HG02763 (cell line): ENCODE measurements at regions not wholly inside any gene's neighbourhood (a gene's known extent, or its start where the extent isn't known, plus 50 kb on each side); places are given as distances from the start of the nearest gene placed in this dataset.

Source experiments
- ATAC-seq: cut with Tn5 transposase; IDR thresholded peaks from one replicate; pipeline ENCODE4 v1.9.1; 2021; ENCODE audit warnings: mild to moderate bottlenecking, moderate library complexity; ENCODE audit not compliant: unreplicated experiment

DNA sequence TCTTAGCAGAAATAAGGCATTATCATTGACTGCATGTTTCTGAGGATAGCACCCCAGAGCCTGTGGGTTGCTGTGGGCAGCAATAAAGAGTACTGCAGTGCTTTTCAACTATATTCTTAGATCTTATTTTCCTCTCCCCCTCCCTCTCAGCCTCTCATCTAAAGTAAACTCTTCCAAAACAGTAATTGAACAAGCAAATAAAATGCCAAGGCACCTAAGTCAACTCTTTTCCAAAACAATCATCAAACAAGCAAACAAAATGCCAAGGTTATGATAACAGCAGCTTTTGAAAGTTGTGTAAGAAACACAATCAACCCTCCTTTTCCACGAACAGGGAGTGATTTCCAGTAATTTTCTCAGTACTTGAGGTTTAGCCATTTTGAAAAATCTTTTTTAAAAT lies 1542.6 kb downstream of the AACS start:
- ATAC-seq = no peak

GRCh38 chr12:126608607-126609175 lies 1543.5 kb downstream of the AACS start:
- no peak for ATAC-seq

DNA sequence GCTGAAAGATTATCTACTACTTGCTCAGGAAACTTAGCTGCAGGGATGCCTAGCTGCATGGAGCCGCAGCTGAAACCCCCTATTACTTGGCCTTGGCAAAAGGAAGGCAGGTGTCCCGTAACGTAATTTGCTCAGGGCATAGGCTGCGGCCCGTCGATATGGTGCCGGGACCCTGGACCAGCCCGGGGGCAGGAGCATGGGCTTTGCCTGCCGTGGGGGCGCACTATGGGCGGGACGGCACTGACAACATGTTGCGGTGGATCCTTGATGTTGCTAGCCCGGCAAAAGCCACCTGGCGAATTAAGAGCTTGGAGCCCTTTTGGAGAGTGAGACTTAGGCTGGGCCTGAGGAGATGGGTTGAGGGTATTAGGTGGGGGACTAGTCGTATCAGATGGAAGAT lies 1551.2 kb downstream of the AACS start:
- no peak for ATAC-seq

- ATAC-seq = no peak
These were observed 1552.1 kb downstream of the AACS start for GRCh38 chr12:126617312-126617711.

- no peak for ATAC-seq
These were observed 1562.4 kb downstream of the AACS start for GRCh38 chr12:126627596-126627995.

GRCh38 chr12:126636821-126637220 lies 1571.6 kb downstream of the AACS start:
- no peak for ATAC-seq

DNA sequence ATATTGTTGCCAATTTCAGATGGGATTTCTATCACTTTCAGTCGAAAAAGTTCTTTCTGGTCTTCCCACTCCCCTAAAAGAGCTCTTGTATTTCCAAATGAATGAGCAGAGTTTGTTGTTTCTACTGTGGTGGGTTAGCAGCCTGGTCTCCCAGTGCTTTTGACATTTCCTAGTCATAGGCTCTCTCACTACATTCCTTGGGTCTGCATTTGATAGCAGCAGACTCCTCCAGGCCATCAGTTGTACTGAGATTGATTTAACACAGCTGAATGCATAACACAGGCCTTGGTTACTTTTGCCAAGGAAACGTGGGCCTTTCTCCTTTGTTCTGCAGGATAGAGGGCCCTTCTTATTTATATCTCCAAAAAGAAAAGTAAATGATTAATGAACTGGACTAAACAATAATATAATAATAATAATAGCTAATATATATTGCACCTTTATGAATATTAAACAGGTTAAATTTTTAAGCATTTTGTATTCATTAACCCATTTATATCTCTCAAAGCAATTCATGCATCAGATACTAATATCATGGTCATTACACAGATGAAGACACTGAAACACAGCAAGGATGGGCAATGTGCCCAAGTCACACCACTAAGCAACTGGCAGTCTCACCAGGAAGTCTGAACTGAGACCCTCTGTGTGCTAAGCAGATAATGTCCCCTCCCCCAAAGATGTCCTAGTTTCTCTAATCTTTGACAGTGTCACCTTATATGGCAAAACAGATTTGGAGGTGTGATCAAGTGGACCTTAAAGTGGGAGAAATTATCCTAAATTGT lies 1579.2 kb downstream of the AACS start:
- no peak for ATAC-seq

GRCh38 chr12:126648074-126648473 lies 1582.8 kb downstream of the AACS start:
- no peak for ATAC-seq

- no peak for ATAC-seq
These were observed 1585.9 kb downstream of the AACS start for GRCh38 chr12:126651133-126651532.

GRCh38 chr12:126663304-126664094 lies 1598.3 kb downstream of the AACS start:
- no peak for ATAC-seq

GRCh38 chr12:126667339-126667738 lies 1599.6 kb upstream of the TMEM132C start:
- ATAC-seq = no peak

DNA sequence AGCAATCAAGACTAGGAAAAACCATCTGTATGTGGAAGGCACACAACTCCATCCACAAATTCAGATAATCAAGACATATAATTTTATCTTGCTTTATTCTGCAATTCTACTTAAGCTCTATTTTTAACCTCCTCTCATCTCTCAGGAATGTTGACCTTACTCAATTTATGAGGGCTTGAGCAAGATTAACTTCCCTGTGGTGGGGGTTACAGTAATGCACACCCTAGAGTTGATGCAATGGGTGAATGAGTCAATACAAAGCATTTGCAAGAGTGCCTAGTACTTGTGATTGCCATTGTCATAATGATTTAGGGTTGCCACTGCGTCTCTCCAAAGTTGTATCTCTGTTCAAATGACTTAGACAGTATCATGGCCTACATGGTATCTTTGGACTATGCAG lies 1598.4 kb upstream of the TMEM132C start:
- no peak for ATAC-seq

- ATAC-seq = no peak
These were observed 1598.0 kb upstream of the TMEM132C start for GRCh38 chr12:126668961-126669360.

- no peak for ATAC-seq
These were observed 1590.5 kb upstream of the TMEM132C start for GRCh38 chr12:126676434-126676833.

- no peak for ATAC-seq
These were observed 1585.3 kb upstream of the TMEM132C start for GRCh38 chr12:126681676-126682075.

GRCh38 chr12:126684703-126685102 lies 1582.3 kb upstream of the TMEM132C start:
- ATAC-seq = no peak

DNA sequence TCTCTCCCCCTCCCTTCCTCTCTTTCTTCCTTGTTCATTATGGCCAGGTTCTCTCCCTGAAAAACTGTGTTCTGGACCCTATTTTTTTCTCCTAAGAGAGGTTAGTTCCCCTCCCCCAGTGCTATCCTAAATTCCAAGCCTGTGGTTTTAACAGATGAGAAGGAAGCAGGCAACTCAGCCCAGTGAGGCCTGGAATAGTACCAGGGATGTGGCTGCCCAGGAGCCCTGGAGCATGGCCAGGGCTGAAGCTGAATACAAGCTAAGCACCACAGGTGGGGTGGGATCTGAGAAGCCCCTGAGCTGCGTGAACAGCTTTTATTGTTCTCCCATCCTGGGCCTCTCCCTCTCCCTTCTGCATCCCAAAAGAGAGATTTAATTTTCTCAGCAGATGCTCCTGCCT lies 1581.3 kb upstream of the TMEM132C start:
- no peak for ATAC-seq

DNA sequence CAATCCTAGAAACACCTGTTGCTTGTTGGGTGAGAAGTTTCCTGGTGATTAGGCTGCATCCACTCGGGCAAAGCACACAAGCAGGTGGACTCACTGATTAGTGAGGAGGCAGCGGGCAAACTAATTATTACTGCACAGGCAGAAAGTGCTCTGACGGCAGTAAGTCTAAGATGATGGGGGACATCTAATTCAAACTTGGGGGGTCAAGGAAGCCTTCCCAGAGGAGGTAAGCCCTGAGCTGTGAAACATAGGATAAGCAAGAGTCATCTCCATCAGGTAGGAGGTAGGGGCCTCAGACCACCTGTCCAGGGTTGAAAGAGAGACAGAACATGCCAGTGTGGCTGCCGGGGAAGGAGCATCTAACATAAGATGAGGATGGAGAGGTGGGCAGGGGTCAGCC lies 1578.4 kb upstream of the TMEM132C start:
- no peak for ATAC-seq

GRCh38 chr12:126700096-126700495 lies 1566.9 kb upstream of the TMEM132C start:
- no peak for ATAC-seq

GRCh38 chr12:126704609-126705008 lies 1562.4 kb upstream of the TMEM132C start:
- ATAC-seq = no peak

DNA sequence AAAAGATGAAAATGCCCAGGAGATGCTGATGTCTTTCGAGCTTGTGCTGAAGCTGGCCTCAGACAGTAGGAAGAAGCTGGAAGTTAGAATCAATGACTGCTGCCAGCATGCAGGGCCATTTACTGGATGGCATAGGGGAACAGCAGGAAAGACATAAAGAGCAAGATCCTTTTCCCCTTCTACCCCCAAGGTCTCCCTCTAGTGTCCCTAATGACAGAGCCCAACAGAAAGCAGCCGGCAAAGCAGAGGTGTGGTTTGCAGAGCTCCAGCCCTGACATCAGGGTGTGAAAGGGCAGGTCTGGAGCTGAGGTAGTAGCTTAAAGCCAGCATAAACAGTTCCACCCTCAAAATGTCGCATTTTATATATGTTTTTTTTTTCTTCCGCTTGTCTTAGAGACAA lies 1560.7 kb upstream of the TMEM132C start:
- ATAC-seq = no peak

DNA sequence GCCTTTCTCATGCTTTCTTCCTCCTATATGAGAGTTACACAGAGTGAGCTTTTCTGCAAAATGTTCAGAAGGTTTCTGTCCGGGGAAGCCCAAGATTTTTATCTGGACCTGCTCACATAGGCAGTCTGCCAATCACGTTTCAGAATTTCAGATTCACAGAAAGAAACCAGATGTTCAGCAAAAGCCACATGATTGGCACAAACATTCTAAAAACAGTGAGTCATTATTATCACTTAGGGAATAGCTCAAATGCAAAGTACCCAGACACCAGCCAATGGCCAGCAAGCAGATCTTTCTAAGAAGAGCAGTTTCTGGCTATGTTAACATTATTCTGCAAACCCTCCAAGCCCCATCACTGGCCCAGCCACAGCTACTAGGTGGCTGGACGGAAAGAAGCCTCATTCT lies 1558.5 kb upstream of the TMEM132C start:
- no peak for ATAC-seq
